Epidermal melanocyte (primary cell): ENCODE measurements at regions not wholly inside any gene's neighbourhood (a gene's known extent, or its start where the extent isn't known, plus 50 kb on each side); places are given as distances from the start of the nearest gene placed in this dataset.
"Not testable (repeated sequence)": the region's sequence is repeated elsewhere in the genome, so short reads cannot be mapped to it uniquely, and the experiment has no call there.

Experiments
- DNase-seq: peaks from one replicate; pipeline ENCODE4 v3.0.0; 2011; ENCODE audit warnings: low spot score; ENCODE audit not compliant: insufficient read length

- no peak for DNase-seq
Measured at GRCh38 chr1:38512789-38513188, 346.8 kb downstream of the RRAGC start.

GRCh38 chr1:38512024-38512767 lies 347.4 kb downstream of the RRAGC start:
- no peak for DNase-seq

- no peak for DNase-seq
Measured at GRCh38 chr1:38508232-38508631, 351.3 kb downstream of the RRAGC start.

DNA sequence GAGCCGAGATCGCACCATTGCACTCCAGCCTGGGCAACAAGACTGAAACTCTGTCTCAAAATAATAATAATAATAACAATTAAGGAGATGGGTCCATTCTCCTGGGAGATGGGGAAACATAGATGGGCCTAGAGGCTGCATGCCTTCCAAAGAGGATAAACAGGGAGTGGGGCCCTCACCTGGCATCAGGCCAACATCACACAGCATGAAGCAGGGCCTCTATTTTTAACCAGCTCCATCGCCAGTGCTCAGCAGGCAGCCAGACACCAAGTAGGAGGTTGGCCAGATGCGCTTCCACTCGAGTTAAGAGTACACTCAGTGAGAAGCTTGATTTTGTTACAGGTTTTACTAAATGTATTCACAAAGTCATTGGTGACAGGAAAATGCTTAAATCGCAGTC lies 352.0 kb downstream of the RRAGC start:
- no peak for DNase-seq

DNA sequence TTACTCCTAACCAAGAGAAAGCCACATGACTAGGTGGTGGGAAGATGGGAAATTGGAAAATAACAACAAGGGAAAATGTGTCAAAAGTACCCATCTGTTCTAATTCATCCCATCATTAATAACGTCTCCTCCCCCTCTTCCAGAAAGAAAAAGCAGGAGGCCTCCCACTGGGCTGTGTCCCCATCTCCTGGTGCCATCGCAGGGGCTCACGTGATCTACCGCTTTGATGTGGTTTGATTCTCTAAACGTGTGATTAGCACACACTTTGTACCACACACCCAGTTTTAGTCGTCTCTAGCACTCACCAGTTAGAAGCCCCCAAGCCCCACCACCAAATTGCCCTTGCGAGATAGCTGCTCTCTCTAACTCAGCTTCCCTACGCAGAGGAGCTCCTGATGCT lies 353.6 kb downstream of the RRAGC start:
- DNase-seq = no peak

DNA sequence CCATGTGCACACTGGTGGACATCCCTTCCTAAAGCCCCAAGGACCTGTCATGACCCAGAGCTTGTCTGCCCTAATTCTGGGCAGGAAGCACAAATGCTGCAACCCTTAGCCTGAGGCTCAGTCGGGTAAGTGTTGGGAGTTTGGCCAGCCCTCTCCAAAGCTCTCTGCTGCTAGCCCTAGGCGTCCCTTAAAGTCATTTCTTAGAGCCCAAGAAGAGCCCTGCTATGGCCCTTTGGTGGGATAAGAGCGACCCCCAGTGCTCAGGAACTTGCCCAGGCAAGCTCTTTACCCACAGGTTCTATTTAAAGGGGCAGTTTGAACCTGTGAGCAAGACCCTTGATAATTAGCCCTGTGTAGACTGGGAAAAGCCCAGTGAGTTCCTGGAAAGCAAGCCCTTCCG lies 356.8 kb downstream of the RRAGC start:
- DNase-seq = no peak

- no peak for DNase-seq
Measured at GRCh38 chr1:38500891-38501290, 358.7 kb downstream of the RRAGC start.

DNA sequence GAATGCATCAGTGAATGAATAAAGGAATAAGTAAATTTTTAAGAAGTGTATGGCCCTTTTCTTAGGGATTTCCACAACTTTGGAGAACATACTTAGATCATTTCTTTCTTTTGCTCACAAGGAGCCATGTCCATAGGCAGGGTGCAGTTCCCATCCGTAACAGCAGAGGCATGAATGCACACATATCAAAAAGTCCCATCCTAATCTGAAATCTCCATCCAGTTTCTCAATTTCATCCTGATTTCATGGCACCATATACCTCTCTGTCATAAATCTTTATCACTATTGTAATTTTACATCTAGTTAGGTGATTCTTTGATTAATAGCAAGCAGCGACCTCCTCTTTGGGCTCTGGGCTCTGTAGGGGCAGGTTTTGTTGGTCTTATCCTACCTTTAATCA lies 359.2 kb downstream of the RRAGC start:
- no peak for DNase-seq

DNA sequence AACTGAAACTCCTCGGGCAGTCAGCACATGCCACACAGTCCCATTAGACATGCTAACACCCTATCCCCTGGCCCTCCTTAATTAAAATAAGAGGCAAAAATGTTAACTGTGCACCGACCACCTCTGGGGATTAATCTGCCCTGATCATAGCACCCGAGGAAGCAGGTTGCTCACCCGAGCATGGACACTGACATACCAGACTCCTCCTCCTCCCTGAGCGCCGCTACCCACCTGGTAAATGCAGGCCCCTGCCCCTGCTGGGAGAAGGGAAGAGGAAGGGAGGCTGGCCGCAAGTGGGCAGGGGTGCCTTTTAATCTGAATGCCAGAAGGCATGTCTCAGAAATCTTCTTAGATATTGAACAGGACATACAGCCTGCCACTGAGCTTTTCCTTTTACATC lies 360.9 kb downstream of the RRAGC start:
- no peak for DNase-seq

DNA sequence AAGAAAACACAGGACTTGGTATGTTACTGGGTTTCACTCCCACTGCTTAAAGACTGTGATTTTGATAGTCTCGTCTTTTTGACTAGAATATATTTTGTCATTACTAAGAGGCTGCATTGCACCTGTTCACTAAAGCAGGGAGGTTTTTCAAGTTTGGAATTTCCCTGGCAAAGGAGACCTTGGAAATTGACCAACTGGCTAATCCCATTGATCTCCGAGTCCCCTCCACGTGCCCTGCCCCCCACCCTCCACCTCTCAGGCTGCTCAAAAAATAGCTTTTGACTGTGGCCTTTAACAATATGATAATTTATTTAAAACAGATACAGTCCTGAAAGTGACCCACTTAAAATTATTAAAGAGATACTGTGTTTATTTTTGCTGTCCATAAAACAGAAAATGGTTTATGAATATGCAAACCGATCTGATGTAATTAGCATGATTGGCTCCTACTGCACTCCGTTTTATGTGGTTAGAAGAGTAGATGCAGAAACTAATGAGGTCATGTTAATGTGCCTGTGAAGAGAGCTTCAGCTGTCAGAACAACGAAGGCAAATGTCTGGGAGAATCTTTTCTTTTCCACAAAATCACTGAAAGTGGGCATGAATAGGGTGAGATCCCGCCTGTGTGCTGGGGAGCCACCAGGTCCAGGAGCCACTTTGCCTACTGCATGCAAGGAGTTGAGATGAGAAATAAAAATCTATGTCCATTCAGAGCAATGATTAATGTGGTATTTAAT lies 361.5 kb downstream of the RRAGC start:
- no peak for DNase-seq

GRCh38 chr1:38493306-38493705 lies 366.3 kb downstream of the RRAGC start:
- not testable (repeated sequence) for DNase-seq

- DNase-seq = no peak
Measured at GRCh38 chr1:38489844-38490270, 369.7 kb downstream of the RRAGC start.

DNA sequence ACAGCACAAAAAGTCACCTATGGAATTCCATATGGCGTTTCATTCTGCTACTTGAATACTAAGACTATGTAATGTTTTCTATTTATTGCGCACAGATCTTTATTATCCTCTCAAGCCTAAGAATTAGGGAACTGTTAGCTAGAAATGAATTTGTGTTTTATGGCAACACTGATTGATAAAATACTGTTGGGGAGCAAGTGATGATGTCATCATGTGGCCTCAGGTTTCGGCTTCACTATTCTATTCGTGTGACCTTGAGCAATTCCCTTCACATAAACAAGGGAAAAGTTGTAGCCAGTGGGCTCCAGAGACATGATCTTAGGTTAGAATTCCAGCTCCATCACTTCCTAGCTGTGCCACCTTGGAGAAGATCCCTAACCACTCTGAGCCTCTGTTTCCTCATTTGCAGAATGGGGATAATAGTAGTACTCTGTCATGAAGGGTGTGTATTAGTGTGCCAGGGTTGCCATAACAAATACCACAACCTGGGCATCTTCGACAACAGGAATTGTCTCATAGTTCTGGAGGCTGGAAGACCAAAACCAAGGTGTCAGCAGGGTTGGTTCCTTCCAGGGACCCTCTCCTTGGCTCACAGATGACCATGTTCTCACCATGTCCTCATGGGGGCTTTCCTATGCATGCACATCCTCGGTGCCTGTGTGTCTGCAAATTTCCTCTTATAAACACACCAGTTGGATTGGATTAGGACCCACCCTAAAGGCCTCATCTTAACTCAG lies 371.2 kb downstream of the RRAGC start:
- no peak for DNase-seq

DNA sequence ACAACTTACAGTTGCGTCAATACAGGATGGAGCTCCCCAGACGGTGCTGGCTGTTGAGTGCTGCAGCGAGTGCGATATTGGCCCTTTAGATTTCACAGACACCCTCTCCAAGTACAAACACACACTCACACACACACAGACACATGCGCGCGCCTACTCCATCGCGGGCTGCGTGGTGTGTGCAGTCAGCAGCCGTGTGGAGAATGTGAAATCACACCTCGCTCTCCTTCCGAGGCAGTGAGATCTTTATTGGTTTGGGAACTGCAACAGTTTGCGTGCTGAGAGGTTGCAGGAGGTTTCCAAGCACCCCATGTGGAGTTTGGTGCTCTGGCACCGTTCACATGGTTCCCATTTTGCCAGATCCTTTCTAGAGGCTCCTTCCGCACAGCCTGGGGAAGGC lies 372.2 kb downstream of the RRAGC start:
- no peak for DNase-seq

- no peak for DNase-seq
Measured at GRCh38 chr1:38486085-38486484, 373.5 kb downstream of the RRAGC start.

GRCh38 chr1:38481871-38482826 lies 377.4 kb downstream of the RRAGC start:
- DNase-seq = no peak

DNA sequence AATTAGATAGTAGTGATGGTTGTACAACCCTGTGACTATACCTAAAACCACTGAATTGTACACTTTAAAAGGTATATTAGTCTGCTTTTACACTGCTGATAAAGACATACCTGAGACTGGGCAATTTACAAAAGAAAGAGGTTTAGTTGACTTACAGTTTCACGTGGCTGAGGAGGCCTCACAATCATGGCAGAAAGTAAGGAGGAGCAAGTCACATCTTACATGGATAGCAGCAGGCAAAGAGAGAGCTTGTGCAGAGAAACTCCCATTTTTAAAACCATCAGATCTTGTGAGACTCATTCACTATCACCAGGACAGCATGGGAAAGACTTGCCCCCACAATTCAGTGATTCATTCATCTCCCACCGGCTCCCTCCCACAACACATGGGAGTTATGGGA lies 379.9 kb downstream of the RRAGC start:
- not testable (repeated sequence) for DNase-seq

- DNase-seq = no peak
Measured at GRCh38 chr1:38477811-38478210, 381.8 kb downstream of the RRAGC start.

GRCh38 chr1:38476850-38477178 lies 382.8 kb downstream of the RRAGC start:
- DNase-seq = no peak

DNA sequence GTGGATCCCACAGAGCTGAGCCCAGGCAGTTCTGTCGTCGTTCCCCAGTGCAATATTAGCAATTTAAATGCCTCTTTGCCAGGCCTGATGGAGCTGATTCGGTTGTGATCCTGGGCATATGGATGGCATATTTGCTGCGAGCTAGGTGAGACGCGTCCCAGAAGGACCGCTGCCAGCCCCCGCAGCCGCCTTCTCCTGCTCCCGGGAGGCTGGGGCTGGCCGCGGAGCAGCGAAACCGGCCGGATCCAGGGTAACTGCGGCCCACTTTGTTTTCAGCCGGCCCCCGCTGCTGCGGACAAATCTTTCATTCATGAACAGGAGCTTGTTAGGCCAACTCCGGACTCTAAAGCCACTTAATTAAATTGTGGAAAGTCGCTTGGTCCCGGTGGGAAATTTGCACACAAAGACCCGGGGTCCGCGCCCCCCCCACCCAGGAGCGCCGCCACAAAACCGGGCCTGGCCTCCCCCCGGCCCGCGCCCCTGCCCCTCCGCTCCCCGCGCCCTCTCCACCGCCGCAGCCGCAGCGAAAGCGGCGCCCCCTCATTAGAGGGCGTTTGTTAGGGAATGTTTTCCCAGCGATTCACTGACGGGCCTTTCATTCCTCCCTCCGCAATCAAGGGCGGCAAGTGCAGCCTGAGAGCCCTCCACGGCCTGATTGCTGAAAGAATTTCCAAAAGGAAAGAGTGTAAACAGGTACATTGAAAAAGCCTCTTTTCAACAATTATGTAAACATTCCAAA lies 383.3 kb downstream of the RRAGC start:
- no peak for DNase-seq

DNA sequence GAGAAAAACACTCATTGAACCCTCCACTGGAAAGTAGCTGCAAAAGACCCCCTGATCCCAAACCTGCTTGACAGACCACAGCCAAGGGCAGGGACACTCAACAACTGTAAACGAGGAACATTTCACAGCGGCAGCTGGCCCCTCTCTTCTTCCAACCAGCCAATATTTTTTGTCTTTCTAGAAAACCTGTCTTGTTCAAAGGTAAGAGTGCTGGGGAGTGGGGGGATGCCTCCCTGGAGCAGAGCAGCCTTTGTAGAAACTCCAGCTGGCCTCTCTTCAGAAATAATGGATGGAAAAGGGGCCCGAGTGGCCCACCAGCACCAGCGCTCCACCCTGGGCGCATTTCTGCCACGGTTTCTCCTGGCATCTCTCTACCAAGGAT lies 384.0 kb downstream of the RRAGC start:
- no peak for DNase-seq
